Eye (tissue), 1 donor: ENCODE measurements at regions not wholly inside any gene's neighbourhood (a gene's known extent, or its start where the extent isn't known, plus 50 kb on each side); places are given as distances from the start of the nearest gene placed in this dataset.
"Not testable (repeated sequence)": the region's sequence is repeated elsewhere in the genome, so short reads cannot be mapped to it uniquely, and the experiment has no call there.

Experiments
- DNase-seq: peaks from one replicate; pipeline ENCODE4 v3.0.0-alpha.2; 2015

DNA sequence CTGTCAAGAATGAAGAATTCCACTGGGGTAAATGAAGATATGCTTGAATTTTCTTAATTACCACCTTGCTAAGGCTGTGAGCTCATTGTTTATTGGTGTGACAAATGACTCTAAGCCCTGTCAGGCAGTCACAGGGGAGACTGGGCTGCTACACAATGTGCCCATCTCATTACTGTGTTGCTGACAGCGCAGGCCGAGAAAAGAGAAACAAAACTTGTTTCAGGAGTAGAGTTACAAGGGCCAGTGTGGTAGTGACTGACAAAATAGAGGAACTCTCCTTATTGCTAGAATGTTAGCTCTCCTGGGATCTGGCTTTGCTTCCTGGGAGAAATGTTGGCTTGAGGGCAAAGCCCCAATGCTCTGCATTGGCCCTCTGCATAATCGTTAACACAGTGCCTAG, 130.4 kb upstream of the CRBN start:
- DNase-seq = peak; percentile 44

DNA sequence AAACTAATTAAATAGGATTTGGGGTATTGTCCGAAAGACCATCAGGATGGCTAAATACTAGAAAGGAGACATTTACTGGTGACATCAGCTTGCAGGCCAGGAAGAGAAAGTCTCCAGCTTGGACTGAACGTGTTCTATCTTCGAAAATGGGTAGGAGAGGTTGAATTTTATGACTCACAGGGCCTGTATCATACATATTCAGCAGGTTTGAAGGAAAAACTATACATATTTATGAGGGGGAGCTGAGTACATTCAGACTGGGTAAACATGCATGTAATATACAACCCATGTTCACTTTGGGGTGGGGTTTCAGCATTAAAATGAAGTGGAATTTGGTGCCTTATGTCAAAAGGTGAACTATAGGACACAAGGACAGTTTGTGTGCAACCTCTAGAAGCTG, 129.3 kb upstream of the CRBN start:
- no peak for DNase-seq

DNA sequence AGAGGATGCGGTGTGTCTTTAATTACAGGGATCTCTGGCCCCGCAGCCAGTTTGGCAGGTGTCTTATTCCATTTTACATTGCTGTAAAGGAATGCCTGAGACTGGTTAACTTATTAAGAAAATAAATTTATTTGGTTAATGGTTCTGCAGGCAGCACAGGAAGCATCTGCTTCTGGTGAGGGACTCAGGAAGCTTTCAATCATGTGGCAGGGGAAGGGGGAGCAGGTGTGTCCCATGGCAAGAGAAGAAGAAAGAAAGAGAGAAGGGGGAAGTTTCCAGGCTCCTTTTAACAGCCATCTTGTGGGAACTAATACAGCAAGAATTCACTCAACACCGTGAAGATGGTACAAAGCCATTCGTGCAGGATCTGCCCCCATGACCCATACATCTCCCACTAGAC, 128.0 kb upstream of the CRBN start:
- no peak for DNase-seq

DNA sequence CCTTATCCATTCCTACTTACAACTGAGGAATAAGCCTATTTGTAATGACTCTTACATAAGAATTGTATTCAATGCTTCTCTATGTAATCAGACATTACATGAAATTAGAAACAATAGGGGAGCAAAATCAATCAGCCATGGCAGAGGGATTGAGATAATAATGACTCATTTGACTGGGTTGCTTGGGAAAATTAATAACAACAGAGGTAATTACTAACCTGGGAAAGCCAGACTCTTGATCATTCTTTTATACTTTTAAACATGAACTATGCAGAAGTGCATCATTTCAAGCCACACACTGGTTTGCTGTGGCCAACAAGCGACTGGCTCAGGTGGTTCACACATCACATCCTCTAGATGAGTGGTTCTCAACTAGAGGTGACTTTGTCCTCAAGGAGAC, 126.3 kb upstream of the CRBN start:
- DNase-seq = no peak

DNA sequence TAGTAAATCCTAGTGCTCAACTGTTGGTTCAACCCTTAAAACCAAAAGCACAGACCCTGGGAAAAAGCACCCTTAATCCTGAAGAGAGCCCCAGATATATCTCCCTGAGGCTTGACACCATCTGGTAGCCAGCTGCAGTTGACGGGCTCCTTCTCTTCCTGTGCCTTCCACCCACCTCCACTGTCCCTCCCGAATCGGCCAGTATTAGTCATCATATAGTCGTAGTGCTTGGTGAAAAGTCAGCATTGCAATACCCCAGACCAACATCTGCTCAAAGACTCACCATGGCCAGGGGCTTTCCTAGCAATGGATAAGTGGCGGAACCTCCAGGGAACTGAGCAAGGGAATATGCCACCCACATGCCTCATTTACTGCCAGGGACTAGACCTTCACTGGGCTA, 125.6 kb upstream of the CRBN start:
- no peak for DNase-seq

DNA sequence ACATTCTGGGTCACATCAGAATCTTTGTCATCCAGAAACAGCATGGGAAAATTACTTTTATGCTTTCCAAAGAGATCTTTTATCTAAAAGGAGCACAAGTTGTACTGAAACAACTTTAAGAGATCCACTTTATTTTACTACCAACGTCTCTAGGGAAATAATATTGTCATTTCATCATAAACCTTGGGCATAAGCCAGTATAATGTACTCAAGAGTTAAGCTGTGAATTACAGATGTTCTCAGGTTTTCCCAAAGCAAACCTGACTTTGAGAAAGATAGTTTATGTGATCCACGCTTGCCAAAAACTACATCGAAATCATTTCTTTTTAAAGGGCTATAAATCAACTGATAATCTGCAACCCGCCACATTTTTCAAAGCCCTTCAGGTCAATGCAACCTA, 124.1 kb upstream of the CRBN start:
- no peak for DNase-seq

DNA sequence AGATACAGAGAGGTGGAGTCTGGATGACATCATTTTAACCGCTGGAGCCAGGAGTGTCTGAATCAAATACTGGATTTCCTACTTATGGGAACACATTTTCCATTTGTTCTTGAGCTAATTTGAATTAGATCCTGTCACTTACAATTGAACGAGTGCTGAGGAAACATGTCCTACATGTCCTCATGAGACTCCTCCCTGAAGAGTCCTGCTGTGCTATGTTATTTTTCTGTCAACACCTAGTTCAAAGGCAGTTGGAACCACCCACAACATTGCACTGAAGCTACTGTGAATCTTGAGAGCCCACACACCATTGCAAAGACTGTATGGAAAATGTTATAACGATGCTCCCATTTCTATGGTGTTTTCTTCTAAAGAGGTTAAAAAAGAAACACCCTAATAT, 123.5 kb upstream of the CRBN start:
- no peak for DNase-seq

DNA sequence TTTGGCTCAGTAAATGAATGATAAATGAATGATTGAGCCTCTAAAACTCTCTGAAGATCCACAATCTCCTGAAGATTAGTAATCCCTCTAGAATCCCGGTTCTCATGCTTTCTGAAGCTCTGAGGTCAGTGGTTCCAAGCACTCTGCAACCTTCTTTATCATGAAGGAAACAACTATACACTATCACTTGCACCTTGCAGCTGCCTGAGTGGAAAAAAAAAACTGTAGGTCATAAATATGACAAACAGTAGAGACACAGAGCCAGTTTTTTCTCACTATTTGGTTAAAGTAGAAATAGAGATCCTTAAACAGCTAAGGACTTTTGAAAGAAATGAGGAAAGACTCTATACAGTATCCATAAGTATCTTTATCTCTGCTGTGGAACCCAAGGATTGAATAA, 122.0 kb upstream of the CRBN start:
- DNase-seq = no peak

DNA sequence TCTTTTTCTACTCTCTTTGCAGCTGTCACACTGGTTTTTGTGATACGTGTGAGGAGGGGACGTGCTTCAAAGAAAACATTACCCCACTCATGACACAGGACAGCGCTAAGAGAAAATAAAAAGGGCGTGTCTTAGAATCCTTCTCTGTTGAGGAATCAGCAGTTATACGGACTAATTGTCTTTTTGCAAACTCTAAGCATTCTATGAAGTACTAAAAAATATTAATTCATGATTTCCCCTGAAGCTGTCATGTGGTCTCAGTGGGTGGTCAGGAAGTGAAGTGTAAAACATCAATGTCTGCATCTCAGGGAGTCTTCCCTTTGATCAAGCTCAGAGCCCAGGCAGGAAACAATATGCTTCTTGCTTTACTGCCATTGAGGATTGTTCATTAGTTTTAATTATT, 117.5 kb upstream of the CRBN start:
- peak; percentile 92 for DNase-seq

DNA sequence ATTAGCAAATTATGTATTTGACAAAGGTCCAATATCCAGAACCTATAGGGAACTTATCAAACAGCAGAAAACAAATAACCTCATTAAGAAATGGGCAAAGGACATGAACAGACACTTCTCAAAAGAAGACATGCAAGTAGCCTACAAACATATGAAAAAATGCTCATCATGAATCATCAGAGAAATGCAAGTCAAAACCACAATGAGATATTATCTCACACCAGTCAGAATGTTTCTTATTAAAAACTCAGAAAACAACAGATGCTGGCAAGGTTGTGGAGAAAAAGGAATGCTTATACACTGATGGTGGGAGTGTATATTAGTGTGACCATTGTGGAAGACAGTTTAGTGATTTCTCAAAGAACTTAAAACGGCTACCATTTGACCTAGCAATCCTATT, 116.1 kb upstream of the CRBN start:
- no peak for DNase-seq

DNA sequence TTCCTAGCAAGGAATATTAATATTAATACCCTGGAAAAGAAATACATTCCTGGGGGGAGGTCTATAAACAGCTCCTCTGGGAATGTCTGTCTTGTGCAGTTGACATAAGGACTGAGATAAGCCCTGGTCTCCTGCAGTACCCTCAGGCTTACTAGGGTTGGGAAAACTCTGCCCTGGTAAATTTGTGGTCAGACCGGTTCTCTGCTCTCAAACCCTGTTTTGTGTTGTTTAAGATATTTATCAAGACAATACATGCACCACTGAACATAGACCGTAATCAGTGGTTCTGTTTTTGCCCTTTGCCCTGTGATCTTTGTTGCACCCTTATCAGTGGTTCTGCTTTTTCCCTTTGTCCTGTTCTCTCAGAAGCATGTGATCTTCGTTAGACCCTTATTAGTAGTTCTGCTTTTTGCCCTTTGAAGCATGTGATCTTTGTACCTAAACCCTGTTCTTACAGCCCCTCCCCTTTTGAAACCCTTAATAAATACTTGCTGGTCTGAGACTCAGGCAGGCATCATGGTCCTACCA, 112.3 kb upstream of the CRBN start:
- not testable (repeated sequence) for DNase-seq

DNA sequence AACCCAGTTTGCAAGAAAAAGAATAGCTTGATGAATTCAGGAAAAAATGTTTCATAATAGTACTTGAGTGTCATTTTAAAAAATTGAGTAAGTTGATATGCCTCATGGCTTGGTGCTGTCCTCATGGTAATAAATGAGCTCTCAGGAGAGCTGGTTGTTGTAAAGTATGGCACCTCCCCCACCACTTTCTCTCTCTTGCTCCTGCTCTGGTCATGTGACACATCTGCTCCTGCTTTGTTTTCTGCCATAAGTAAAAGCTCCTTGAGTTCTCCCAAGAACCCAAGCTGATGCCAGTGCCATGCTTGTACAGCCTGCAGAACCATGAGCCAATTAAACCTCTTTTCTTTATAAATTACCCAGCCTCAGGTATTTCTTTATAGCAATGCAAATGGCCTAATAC, 108.8 kb upstream of the CRBN start:
- peak; percentile 22 for DNase-seq

DNA sequence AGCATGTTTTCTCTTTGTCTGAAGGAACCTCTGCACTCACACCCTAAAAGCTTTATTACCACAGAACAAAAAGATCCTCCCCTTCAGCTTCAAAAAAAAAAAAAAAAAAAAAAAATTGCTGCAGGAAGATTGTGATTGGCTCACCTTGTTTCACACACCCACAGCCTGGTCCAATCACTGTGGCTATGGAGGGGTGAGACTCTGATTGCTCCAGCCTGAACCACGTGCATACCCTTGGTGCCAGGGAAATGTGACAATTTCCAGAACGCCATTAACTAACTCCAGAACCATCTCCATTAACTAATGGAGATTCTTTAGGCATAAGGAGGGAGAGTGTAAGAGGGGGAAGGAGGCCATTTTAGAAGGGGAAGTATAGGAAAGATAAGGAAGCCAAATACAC, 106.5 kb upstream of the CRBN start:
- peak; percentile 43 for DNase-seq

DNA sequence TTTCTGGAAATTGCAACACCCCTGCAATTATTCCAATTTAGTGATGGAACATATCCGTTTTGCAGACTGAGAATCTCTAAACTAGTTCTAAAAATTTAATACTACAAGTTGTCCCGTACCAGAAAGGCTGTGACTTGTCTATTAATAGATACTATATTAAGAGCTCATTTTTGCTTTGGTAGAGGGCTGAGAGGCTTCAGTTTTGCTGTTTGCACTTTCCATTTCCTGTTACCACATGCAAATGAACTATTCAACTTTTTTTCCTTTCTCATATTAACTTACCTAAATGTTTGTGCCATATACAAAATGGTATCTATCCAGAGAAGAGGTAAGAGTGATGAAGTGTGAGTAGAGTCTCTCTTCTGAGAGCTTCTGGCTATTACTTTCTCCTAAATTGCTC, 101.5 kb upstream of the CRBN start:
- DNase-seq = no peak

DNA sequence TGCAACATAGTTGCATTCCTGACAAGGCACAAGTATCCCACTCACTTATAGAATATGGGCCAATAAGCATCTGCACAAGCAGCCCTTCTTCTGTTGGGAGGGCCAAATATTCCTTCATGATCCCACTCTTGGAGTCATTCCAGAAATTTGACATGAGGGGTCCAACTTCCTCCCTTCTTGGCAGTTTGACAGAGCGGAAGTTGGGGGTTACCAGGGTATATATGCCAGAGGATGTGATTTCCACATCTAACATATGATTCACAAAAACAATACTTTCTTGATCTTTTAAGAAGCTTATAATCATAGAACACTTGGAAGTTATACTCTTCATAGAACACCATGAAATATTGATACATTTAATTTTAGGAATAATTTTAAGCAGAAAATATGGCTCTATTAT, 100.9 kb upstream of the CRBN start:
- DNase-seq = no peak

DNA sequence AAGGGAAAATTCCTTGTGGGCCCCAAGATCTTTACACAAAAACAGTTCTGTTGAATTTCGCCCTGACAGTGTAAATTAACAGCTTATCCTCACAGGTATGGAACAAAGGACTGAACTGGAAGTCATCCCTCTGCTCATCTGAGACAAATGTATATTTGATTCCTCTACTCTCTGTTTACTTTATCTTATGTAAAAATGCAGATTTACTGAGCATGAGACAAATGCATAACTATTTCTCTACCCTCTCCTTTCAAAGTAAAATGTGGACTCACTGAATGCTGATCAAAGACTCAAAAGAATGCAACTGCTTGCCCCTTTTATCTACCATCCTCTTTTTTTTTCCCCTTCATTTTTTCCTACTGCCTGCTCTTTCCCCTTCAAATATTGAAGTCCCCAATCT, 98.6 kb upstream of the CRBN start:
- no peak for DNase-seq

DNA sequence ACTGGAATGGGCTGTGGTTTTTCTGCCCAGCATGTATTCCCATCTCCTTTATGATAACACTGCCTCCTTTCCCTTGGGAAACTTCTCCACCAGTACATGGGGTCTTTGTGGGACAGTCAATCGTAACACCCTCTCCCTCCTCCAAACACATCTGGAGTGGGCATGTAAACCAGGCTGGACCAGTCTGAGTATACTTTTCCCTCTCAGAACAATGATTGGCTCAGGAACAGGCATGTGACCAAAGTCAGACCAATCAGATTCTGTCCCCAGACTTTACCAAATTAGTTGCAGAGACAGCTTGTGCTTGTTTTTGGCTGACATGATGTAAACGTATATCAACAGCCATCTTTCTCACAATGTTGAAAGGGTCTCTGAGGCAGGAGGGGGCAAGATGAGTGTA, 97.1 kb upstream of the CRBN start:
- DNase-seq = no peak

DNA sequence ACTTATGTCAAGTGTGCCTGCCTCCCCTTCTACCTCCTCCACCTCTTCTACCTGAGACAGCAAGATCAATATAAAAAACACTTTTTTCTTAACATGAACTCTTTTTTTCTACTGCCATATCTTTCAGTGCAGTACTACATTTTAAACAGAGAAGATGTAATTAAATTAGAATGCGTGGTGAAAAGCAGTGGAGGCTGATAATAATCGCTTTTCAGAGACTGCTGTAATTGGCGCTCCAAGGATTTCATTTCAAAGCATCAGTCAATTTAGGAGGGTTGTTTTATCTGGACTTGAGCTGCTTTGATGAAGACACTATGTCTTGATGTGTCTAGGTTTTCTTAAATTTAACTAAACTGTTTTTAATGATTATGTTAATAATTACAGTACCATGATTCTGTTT, 85.3 kb upstream of the CRBN start:
- no peak for DNase-seq

DNA sequence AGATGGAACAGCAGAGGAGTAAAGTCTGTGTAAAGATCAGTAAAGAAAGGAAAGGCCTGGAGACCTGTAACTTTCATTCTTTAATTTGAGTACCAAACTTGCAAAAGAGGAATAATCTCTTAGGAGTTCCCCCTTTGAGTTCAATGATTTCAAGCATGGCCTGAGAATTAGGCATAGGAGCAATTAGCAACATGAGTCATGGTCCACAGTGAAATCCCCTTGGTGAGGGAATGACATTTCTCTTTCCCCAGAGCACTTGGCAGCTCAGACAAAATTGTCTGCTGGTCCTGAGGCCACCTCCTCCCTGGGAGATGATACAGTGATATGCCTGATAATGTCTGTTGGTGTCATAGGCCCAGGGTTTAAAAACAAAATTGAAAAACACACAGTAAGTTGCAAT, 81.4 kb upstream of the CRBN start:
- DNase-seq = no peak

DNA sequence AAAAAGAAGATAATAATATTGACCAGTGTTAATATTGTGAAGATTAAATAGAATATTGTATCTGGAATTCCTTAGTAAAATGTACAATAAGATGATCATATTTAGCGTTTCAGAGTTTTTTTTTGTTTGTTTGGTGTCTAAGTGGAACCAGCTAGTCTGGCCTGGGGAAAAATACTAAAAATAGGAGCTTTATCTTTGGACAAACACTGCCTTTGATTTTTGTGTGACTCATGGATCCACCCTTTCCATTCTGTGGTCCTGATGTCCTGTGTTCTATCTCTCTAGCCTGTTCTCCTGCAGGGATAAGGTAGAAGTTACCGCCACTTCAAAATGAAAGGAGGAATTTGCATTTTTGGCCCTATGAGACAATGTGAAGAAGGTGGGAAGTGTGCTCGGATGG, 79.7 kb upstream of the CRBN start:
- no peak for DNase-seq

DNA sequence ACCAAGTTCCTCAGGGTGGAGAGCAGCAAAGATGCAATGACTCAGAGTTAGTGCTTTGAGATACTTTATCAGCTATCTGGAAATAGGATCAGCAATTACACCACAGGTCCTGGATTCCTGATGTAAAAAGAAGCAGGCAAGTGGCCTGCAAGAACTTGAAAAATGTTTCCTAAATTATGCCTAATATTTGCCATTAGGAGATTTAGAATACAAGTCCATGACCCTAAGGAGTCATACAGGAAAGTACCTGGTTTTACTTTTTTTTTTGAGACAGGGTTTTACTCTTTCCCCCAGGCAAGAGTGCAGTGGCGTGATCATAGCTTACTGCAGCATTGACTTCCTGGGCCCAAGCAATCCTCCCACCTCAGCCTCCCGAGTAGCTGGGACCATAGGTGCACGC, 78.8 kb upstream of the CRBN start:
- no peak for DNase-seq

DNA sequence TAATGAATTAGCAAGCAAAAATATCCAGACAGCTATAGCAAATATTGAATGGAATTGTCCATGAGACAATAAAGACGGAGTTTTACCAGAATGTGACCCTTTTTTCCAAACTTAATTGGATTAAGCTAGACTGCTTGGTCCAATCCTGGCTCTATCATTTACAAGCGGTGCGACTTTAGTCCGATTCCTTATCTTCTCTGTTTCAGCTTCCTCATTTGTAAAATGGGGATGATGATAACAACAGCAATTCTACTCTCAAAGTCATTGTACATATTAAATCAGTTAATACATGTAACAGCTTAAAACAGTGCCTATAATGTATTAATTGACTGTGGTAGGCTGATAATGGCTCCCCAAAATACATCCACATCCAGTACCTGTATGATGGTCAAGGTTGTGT, 62.1 kb upstream of the CRBN start:
- DNase-seq = no peak

DNA sequence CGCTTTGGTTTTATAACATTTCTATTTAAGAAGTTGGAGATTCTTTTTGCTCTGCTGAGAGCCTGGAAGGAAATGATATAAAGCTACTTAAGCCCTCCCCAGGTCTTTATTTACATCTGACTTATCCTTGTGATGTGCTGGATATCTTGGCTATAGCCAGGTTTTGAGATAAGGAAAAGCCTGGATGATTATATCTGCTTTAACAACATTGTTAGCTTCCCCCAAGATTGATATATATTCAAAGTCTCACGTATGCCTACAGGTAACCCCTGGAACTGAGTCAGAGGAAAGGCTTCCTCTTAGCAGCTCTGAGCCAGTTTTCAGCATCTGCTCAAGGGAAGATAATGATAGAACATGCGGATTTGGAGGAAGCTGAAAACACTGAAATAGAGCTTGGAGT, 61.5 kb upstream of the CRBN start:
- no peak for DNase-seq

DNA sequence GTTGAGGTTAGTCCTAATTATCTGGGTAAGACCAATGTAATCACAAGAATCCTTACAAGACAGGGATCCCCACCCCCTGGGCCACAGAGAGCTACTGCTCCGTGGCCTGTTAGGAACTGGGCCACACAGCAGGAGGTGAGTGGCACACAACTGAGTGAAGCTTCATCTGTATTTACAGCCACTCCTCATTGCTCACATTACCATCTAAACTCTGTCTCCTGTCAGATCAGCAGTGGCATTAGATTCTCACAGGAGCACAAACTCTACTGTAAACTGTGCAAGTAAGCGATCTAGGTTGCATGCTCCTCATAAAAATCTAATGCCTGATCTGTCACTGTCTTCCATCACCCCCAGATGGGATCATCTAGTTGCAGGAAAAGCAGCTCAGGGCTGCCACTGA, 58.5 kb upstream of the CRBN start:
- DNase-seq = no peak

DNA sequence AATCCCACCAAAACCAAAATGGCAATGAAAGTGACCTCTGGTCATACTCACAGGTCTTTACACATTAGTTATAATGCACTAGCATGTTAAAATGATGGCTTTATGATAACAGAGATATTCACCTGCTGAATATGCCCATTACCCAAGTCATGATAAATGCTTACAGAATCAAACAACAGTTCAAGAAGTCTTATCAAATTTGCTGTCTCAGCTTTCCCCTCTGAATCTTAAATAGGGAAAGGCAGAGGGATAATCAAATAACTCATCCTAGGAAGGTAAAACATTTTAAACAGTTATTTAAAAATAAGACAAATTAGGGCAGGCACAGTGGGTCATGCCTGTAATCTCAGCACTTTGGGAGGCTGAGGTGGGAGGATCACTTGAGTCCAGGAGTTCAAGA, 52.8 kb upstream of the CRBN start:
- DNase-seq = no peak
